Endothelial cell of umbilical vein (primary cell): ENCODE measurements at regions not wholly inside any gene's neighbourhood (a gene's known extent, or its start where the extent isn't known, plus 50 kb on each side); places are given as distances from the start of the nearest gene placed in this dataset.

ENCODE experiments used
- BruUV-seq: library from RNA; stranded (reverse); fragments of 400-500 nt; replicated peaks from 2 replicates; lab custom pipeline; 2021; lab: Mats Ljungman, UMichigan
- CTCF ChIA-PET: fragments of 300-600, 350-600 bp; sonication (Branson Sonifier 250); formaldehyde crosslinking; loops from one replicate; lab custom pipeline; 2021; ENCODE audit warnings: antibody characterized with exemption, inconsistent platforms; lab: Charles Lee
- POLR2A ChIA-PET: fragments of 300-600, 350-600 bp; sonication (Branson Sonifier 250); formaldehyde crosslinking; loops from one replicate; lab custom pipeline; 2021; ENCODE audit warnings: antibody characterized with exemption, inconsistent platforms; lab: Charles Lee
- DNase-seq: peaks from one replicate; pipeline ENCODE4 v3.0.0-alpha.2; 2011; ENCODE audit warnings: low read depth, low spot score
- FAIRE-seq: peaks from 2 replicates; lab custom pipeline; 2011; peaks lifted over from hg19 to GRCh38; lab: Jason Lieb, UNC
- H2AFZ ChIP-seq: 2 replicates; pipeline ENCODE4 v1.6.0; 2012; ENCODE audit warnings: low read depth, low read length, control low read depth, inconsistent platforms
- H3K27ac ChIP-seq: 2 replicates; pipeline ENCODE4 v1.5.1; 2011; ENCODE audit warnings: low read depth, mild to moderate bottlenecking, control low read depth, low read length, moderate library complexity; ENCODE audit not compliant: insufficient read depth
- H3K27me3 ChIP-seq, 2 experiments: 2 replicates each; pipeline versions ENCODE4 v1.6.0 to v1.6.1; 2011; ENCODE audit warnings: low read length in 2 of 2, mixed read lengths in 1 of 2; ENCODE audit not compliant: control insufficient read depth in 2 of 2, insufficient read depth in 2 of 2
- H3K36me3 ChIP-seq, 2 experiments: 2 replicates in 1 of 2; 3 replicates in 1 of 2; pipeline ENCODE4 v1.5.1; 2011; ENCODE audit warnings: low read length in 2 of 2, mild to moderate bottlenecking in 1 of 2, moderate library complexity in 1 of 2; ENCODE audit not compliant: control insufficient read depth in 2 of 2, insufficient read depth in 2 of 2; ENCODE audit errors: extremely low read depth in 1 of 2
- H3K4me1 ChIP-seq: 3 replicates; pipeline ENCODE4 v1.5.1; 2011; ENCODE audit warnings: mild to moderate bottlenecking, low read length; ENCODE audit not compliant: control insufficient read depth, insufficient read depth; ENCODE audit errors: extremely low read depth
- H3K4me2 ChIP-seq: 2 replicates; pipeline ENCODE4 v1.6.1; 2011; ENCODE audit warnings: low read length, control low read depth, mixed read lengths; ENCODE audit not compliant: insufficient read depth
- H3K4me3 ChIP-seq, 3 experiments: fragments of 200-600 bp in 1 of 3; sonication (generic), shearing (Covaris generic) in 1 of 3; replicated peaks in 1 of 3; 2 replicates each; pipeline ENCODE4 v1.5.1; 2011 to 2016; ENCODE audit warnings: control low read depth in 3 of 3, low read length in 3 of 3, mild to moderate bottlenecking in 2 of 3, inconsistent platforms in 1 of 3, low read depth in 1 of 3, moderate library complexity in 1 of 3; ENCODE audit not compliant: insufficient read depth in 1 of 3
- H3K79me2 ChIP-seq: 2 replicates; pipeline ENCODE4 v1.6.0; 2012; ENCODE audit warnings: low read length, inconsistent platforms; ENCODE audit not compliant: control insufficient read depth, insufficient read depth
- H3K9ac ChIP-seq: replicated peaks from 2 replicates; pipeline ENCODE3; 2011; ENCODE audit warnings: low read length, control low read depth; ENCODE audit not compliant: insufficient read depth; ENCODE audit errors: extremely low read depth
- H3K9me1 ChIP-seq: replicated peaks from 3 replicates; pipeline ENCODE4 v1.6.0; 2011; ENCODE audit warnings: mild to moderate bottlenecking, low read length; ENCODE audit not compliant: control insufficient read depth, insufficient read depth; ENCODE audit errors: extremely low read depth
- H3K9me3 ChIP-seq: replicated peaks from 2 replicates; pipeline ENCODE4 v1.5.1; 2012; ENCODE audit warnings: low read length, inconsistent platforms; ENCODE audit not compliant: control insufficient read depth, insufficient read depth
- H4K20me1 ChIP-seq: replicated peaks from 2 replicates; pipeline ENCODE3; 2011; ENCODE audit warnings: mild to moderate bottlenecking, low read length; ENCODE audit not compliant: control insufficient read depth, insufficient read depth; ENCODE audit errors: extremely low read depth
- CTCF ChIP-seq, 2 donors: IDR thresholded peaks; 1 replicate in 1 of 2; 2 replicates in 1 of 2; pipeline ENCODE4 v1.5.1; 2011; ENCODE audit warnings: low read length in 2 of 2, mild to moderate bottlenecking in 2 of 2, moderate library complexity in 2 of 2, control low read depth in 1 of 2, inconsistent platforms in 1 of 2, low read depth in 1 of 2; ENCODE audit not compliant: insufficient read depth in 1 of 2; ENCODE audit errors: extremely low read depth in 1 of 2
- EZH2 ChIP-seq: IDR thresholded peaks from 2 replicates; pipeline ENCODE4 v1.6.1; 2012; ENCODE audit warnings: borderline replicate concordance, low read depth, mild to moderate bottlenecking, moderate library complexity, low read length, inconsistent platforms; ENCODE audit not compliant: severe bottlenecking
- FOS ChIP-seq: IDR thresholded peaks from 2 replicates; pipeline ENCODE4 v1.6.1; 2011; ENCODE audit warnings: mild to moderate bottlenecking, low read length, moderate library complexity, borderline replicate concordance; ENCODE audit not compliant: insufficient read depth
- GATA2 ChIP-seq: IDR thresholded peaks from 2 replicates; pipeline ENCODE4 v1.7.0; 2011; ENCODE audit warnings: low read depth, mild to moderate bottlenecking, moderate library complexity, mixed read lengths, low read length; ENCODE audit not compliant: insufficient read length, insufficient read depth
- JUN ChIP-seq: IDR thresholded peaks from 2 replicates; pipeline ENCODE4 v1.6.1; 2011; ENCODE audit warnings: borderline replicate concordance, low read depth; ENCODE audit not compliant: insufficient read length, insufficient read depth
- MYC ChIP-seq: IDR thresholded peaks from one replicate; pipeline ENCODE4 v1.6.1; 2011; ENCODE audit warnings: mild to moderate bottlenecking, low read depth, low read length
- POLR2A ChIP-seq: IDR thresholded peaks from 2 replicates; pipeline ENCODE4 v1.6.1; 2012; ENCODE audit warnings: low read depth, mild to moderate bottlenecking, control low read depth, low read length
- dilution Hi-C: fragments of 300-500 bp; cut with MboI; formaldehyde crosslinking; loops from one replicate; pipeline ENCODE4 v1.15.0; 2019; ENCODE audit warnings: low sequenced_read_pairs; ENCODE audit not compliant: extremely low pct_ligation_motif_present
- intact Hi-C: fragments of 100-400 bp; cut with micrococcal nuclease; formaldehyde crosslinking; loops from one replicate; pipeline ENCODE4 v1.10.0; 2022

GRCh38 chr1:87759421-87760087, 430.9 kb downstream of the LMO4 start:
- no TSS peak for BruUV-seq
- DNase-seq (no peak), FAIRE-seq (no peak)

GRCh38 chr1:87760155-87760554, 431.5 kb downstream of the LMO4 start:
- Histone ChIP-seq H3K4me2 (no peak overlapping the region), H4K20me1 (no peaks in the 10 kb centered on the region), H3K4me1 (no peaks in the 10 kb centered on the region), H3K9ac (no peak overlapping the region), H3K27me3 (no peaks in the 10 kb centered on the region), H2AFZ (no peak overlapping the region), H3K27ac (no peak overlapping the region), H3K9me1 (no peaks in the 10 kb centered on the region), H3K79me2 (no peaks in the 10 kb centered on the region), H3K4me3 (no peak overlapping the region), H3K36me3 (no peaks in the 10 kb centered on the region), H3K9me3 (no peaks in the 10 kb centered on the region)
- FAIRE-seq: no peak
- POLR2A ChIA-PET: no interaction called here
- TF ChIP-seq GATA2 (no peak), MYC (no peak), POLR2A (no peak), JUN (no peak), CTCF (IDR thresholded peaks at IDR 0.05; ENCODE audit: extremely low read depth in 1 of 2, insufficient read depth in 1 of 2, low read depth in 1 of 2, low read length in 2 of 2) (no peak), EZH2 (no peak), FOS (no peak)
- DNase-seq: no peak
- dilution Hi-C loops: no loop called here
- no TSS peak for BruUV-seq
- intact Hi-C loops: no loop called here
- CTCF ChIA-PET: interaction anchor here (0.9 kb wide), 1 partner anchor 16 kb away, joined by 3 read pairs; no protein-coding TSS in a partner anchor

More at GRCh38 chr1:87759421-87760087, 430.9 kb downstream of the LMO4 start:
- Histone ChIP-seq H3K27me3 (no peaks in the 10 kb centered on the region), H3K4me2 (no peak overlapping the region), H3K27ac (no peak overlapping the region), H4K20me1 (no peaks in the 10 kb centered on the region), H3K9ac (no peak overlapping the region), H2AFZ (no peak overlapping the region), H3K9me3 (no peaks in the 10 kb centered on the region), H3K79me2 (no peaks in the 10 kb centered on the region), H3K36me3 (no peaks in the 10 kb centered on the region), H3K4me3 (no peak overlapping the region), H3K9me1 (no peaks in the 10 kb centered on the region), H3K4me1 (no peaks in the 10 kb centered on the region)
- dilution Hi-C loops (no loop called here), intact Hi-C loops (no loop called here)
- CTCF ChIA-PET: no interaction called here
- no peak for TF ChIP-seq GATA2
- POLR2A ChIA-PET: no interaction called here
